NOMO-1 treated with DMSO at 0.1 percent for 48 hours (cell line): ENCODE measurements at regions not wholly inside any gene's neighbourhood (a gene's known extent, or its start where the extent isn't known, plus 50 kb on each side); places are given as distances from the start of the nearest gene placed in this dataset.

ENCODE experiments used
- DNase-seq: peaks from one replicate; lab custom pipeline; 2025; ENCODE audit not compliant: unreplicated experiment; lab: John Stamatoyannopoulos, UW

GRCh38 chr5:103674251-103674650, 111.7 kb upstream of the NUDT12 start:
- no peak for DNase-seq

GRCh38 chr5:103669615-103670014, 107.0 kb upstream of the NUDT12 start:
- DNase-seq: no peak

GRCh38 chr5:103668281-103668680, 105.7 kb upstream of the NUDT12 start:
- no peak for DNase-seq

GRCh38 chr5:103667068-103667467, 104.5 kb upstream of the NUDT12 start:
- DNase-seq: no peak

GRCh38 chr5:103657301-103657700, 94.7 kb upstream of the NUDT12 start:
- DNase-seq: no peak

- no peak for DNase-seq
These were observed 85.5 kb upstream of the NUDT12 start for GRCh38 chr5:103648086-103648485.

GRCh38 chr5:103646698-103647614, 84.4 kb upstream of the NUDT12 start:
- DNase-seq: no peak

- no peak for DNase-seq
These were observed 83.2 kb upstream of the NUDT12 start for GRCh38 chr5:103645816-103646215.

- DNase-seq: no peak
These were observed 76.4 kb upstream of the NUDT12 start for GRCh38 chr5:103638979-103639378.

GRCh38 chr5:103624675-103625074, 62.1 kb upstream of the NUDT12 start:
- DNase-seq: no peak

GRCh38 chr5:103624035-103624480, 61.5 kb upstream of the NUDT12 start:
- no peak for DNase-seq

- DNase-seq: no peak
These were observed 60.8 kb upstream of the NUDT12 start for GRCh38 chr5:103623425-103623824.

- DNase-seq: no peak
These were observed 59.0 kb upstream of the NUDT12 start for GRCh38 chr5:103621548-103621930.

GRCh38 chr5:103620851-103621547, 58.4 kb upstream of the NUDT12 start:
- no peak for DNase-seq

GRCh38 chr5:103617913-103618312, 55.3 kb upstream of the NUDT12 start:
- DNase-seq: no peak

GRCh38 chr5:103617090-103617489, 54.5 kb upstream of the NUDT12 start:
- DNase-seq: no peak

GRCh38 chr5:103612545-103612944, 50.0 kb upstream of the NUDT12 start:
- DNase-seq: no peak
